HL-60 (cell line): ENCODE measurements at regions not wholly inside any gene's neighbourhood (a gene's known extent, or its start where the extent isn't known, plus 50 kb on each side); places are given as distances from the start of the nearest gene placed in this dataset.

ENCODE experiments used
- CTCF ChIP-seq: IDR thresholded peaks from one replicate; pipeline ENCODE4 v1.5.1; 2011; ENCODE audit warnings: low read length, control low read depth, inconsistent platforms; ENCODE audit not compliant: insufficient read depth
- GABPA ChIP-seq: IDR thresholded peaks from 2 replicates; pipeline ENCODE4 v1.6.1; 2012; ENCODE audit warnings: low read depth
- POLR2AphosphoS5 ChIP-seq: IDR thresholded peaks from 2 replicates; pipeline ENCODE4 v1.6.1; 2012; ENCODE audit warnings: low read depth
- REST ChIP-seq: IDR thresholded peaks from 2 replicates; pipeline ENCODE4 v1.6.1; 2012; ENCODE audit warnings: low read depth; ENCODE audit not compliant: insufficient replicate concordance

GRCh38 chr9:109846776-109847175 lies 66.8 kb downstream of the PALM2AKAP2 start:
- TF ChIP-seq CTCF (no peak), POLR2AphosphoS5 (no peak), GABPA (no peak), REST (no peak)
